K562 (cell line): ENCODE measurements at regions not wholly inside any gene's neighbourhood (a gene's known extent, or its start where the extent isn't known, plus 50 kb on each side); places are given as distances from the start of the nearest gene placed in this dataset.

Experiments
- ARID1B ChIP-seq: fragments of 450-650 bp; IDR thresholded peaks from 2 replicates; pipeline ENCODE4 v1.6.1; 2016; ENCODE audit warnings: antibody characterized with exemption, mild to moderate bottlenecking, inconsistent platforms
- CCAR2 ChIP-seq: fragments of 200-400 bp; formaldehyde crosslinking; IDR thresholded peaks from 2 replicates; pipeline ENCODE4 v1.6.1; 2017; ENCODE audit warnings: mild to moderate bottlenecking, low read depth, low read length
- CTCF ChIP-seq, 3 experiments: IDR thresholded peaks in 2 of 3; conservative IDR thresholded peaks in 1 of 3; 2 replicates each; pipeline ENCODE4 v1.5.1; 2011 to 2012; ENCODE audit warnings: low read length in 3 of 3, mild to moderate bottlenecking in 3 of 3, control low read depth in 2 of 3, improper control_type of control experiment in 1 of 3, inconsistent platforms in 1 of 3, low read depth in 1 of 3, mixed read lengths in 1 of 3, moderate library complexity in 1 of 3; ENCODE audit not compliant: insufficient read depth in 2 of 3
- E2F4 ChIP-seq: sonication (generic); formaldehyde crosslinking; IDR thresholded peaks from 2 replicates; pipeline ENCODE4 v1.8.0; 2022; ENCODE audit warnings: mild to moderate bottlenecking, low read depth, missing genetic modification reagents
- GABPA ChIP-seq: fragments of 200-800 bp; sonication (Bioruptor generic); conservative IDR thresholded peaks from 2 replicates; pipeline ENCODE4 v1.6.1; 2016; ENCODE audit warnings: low read depth, missing genetic modification characterization, missing compliant biosample characterization
- MXI1 ChIP-seq: IDR thresholded peaks from 2 replicates; pipeline ENCODE4 v1.6.1; 2011; ENCODE audit warnings: low read depth, mild to moderate bottlenecking, improper control_type of control experiment, low read length
- NKRF ChIP-seq: fragments of 450-650 bp; IDR thresholded peaks from 2 replicates; pipeline ENCODE4 v1.6.1; 2016; ENCODE audit warnings: borderline replicate concordance
- RBM34 ChIP-seq: fragments of 200-400 bp; formaldehyde crosslinking; IDR thresholded peaks from 2 replicates; pipeline ENCODE4 v1.6.1; 2018; ENCODE audit warnings: low read length, borderline replicate concordance; ENCODE audit not compliant: insufficient read depth
- TFE3 ChIP-seq: fragments of 450-650 bp; formaldehyde crosslinking; IDR thresholded peaks from 2 replicates; pipeline ENCODE4 v1.4.0; 2020; ENCODE audit warnings: mild to moderate bottlenecking, mixed read lengths
- USF1 ChIP-seq: sonication (generic); formaldehyde crosslinking; IDR thresholded peaks from 2 replicates; pipeline ENCODE4 v1.9.0; 2022; ENCODE audit warnings: mild to moderate bottlenecking, missing genetic modification reagents
- ZNF143 ChIP-seq: sonication (generic); formaldehyde crosslinking; IDR thresholded peaks from 2 replicates; pipeline ENCODE4 v1.9.0; 2022; ENCODE audit warnings: mild to moderate bottlenecking, missing genetic modification reagents

GRCh38 chr13:59261928-59262488, 901.7 kb downstream of the DIAPH3 start:
- TF ChIP-seq E2F4 (CRISPR knock-in tag), result no peak
- TF ChIP-seq TFE3 (CRISPR knock-in tag), result no peak
- TF ChIP-seq CCAR2, result no peak
- TF ChIP-seq GABPA, result no peak
- no peak for TF ChIP-seq USF1
- no peak for TF ChIP-seq ZNF143
- TF ChIP-seq ARID1B, result no peak
- no peak for TF ChIP-seq RBM34
- TF ChIP-seq NKRF, result no peak
- TF ChIP-seq MXI1, result no peak
- 0 out of 6 replicates have a peak, but pooled peaks of 2 of the 3 experiments have one; percentile 19 to 26 for TF ChIP-seq CTCF (IDR thresholded peaks at IDR 0.05 in 2 of 3, conservative IDR thresholded peaks at IDR 0.05 in 1 of 3; ENCODE audit: insufficient read depth in 2 of 3, low read depth in 1 of 3, low read length in 3 of 3)
